Activated T-helper 1 cell treated with anti-CD3 and anti-CD28 coated beads, Interleukin-12 subunit alpha, Interleukin-12 subunit beta, Interleukin-2, Interleukin-4 antibody, amounts not matched to agents 30 ng/mL and 10 ng/mL and 1 ng/mL, durations not matched to agents 14 hours and 24 hours and 36 hours (primary cell): ENCODE measurements at regions not wholly inside any gene's neighbourhood (a gene's known extent, or its start where the extent isn't known, plus 50 kb on each side); places are given as distances from the start of the nearest gene placed in this dataset.
A peak's percentile ranks its signal among the peaks of the same experiment; 100 is the strongest.

ENCODE experiments used
- DNase-seq: peaks from one replicate; pipeline ENCODE4 v3.0.0; 2021; ENCODE audit warnings: low spot score
- H3K27ac Mint-ChIP-seq: one replicate; pipeline ENCODE4 v1.8.0; 2021; ENCODE audit warnings: mild to moderate bottlenecking, mixed read lengths
- H3K27me3 Mint-ChIP-seq: one replicate; pipeline ENCODE4 v1.8.0; 2022; ENCODE audit warnings: mild to moderate bottlenecking, moderate library complexity, mixed read lengths; ENCODE audit not compliant: insufficient read depth
- H3K36me3 Mint-ChIP-seq: one replicate; pipeline ENCODE4 v1.8.0; 2021; ENCODE audit warnings: low read depth, mixed read lengths
- H3K4me1 Mint-ChIP-seq: one replicate; pipeline ENCODE4 v1.8.0; 2021; ENCODE audit warnings: low read depth, mixed read lengths
- H3K4me3 Mint-ChIP-seq: one replicate; pipeline ENCODE4 v1.8.0; 2021; ENCODE audit warnings: mild to moderate bottlenecking, moderate library complexity, mixed read lengths
- H3K9me3 Mint-ChIP-seq: one replicate; pipeline ENCODE4 v1.8.0; 2021; ENCODE audit warnings: mixed read lengths
- intact Hi-C: fragments of 100-400 bp; cut with micrococcal nuclease; formaldehyde crosslinking; loops from one replicate; pipeline ENCODE4 v1.15.1; 2024

DNA sequence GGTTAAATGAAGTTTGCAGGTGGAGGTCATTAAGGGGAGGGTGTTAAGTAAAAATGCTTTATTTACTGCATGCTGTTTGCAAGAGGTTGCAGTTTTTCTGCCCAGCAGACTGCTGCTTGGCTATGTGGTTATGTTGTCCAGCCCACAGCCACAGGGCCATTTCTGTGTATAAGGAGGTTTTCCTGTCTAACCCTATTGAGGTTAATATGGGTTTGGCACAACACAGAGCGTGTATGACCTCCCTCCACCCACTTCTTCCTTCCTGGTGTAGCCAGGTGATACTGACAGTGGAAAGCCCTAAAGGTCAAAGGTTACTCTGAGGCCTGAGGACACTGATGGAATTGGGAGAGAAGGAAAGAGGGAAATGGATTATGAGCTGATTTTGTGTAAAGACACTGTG, 253.7 kb upstream of the PWP1 start:
- H3K27ac Mint-ChIP-seq = no peak overlapping the region
- H3K4me1 Mint-ChIP-seq = peaks cover 13% of the 10 kb centered on the region
- no peak overlapping the region for H3K4me3 Mint-ChIP-seq
- H3K27me3 Mint-ChIP-seq = no peaks in the 10 kb centered on the region
- intact Hi-C loops = no loop called here
- no peaks in the 10 kb centered on the region for H3K9me3 Mint-ChIP-seq
- H3K36me3 Mint-ChIP-seq = no peaks in the 10 kb centered on the region
- no peak for DNase-seq

DNA sequence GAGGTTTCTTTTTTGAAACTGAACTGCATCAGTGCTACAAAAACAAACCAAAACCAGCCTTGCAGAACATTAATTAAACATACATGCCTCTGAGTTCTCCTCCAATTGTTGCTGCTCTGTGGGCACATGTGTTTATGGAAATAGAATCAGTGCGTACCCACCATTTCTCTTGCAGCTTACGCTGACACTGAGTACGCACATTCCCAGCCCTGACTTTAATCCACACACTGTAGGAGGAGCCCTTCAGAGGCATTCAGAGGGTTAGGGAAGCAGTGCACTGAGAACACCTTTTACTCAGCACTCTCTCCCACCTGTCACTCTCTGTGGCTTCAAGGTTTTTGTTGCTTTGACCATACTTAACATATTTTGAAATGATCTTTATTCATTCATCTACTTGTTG, 250.5 kb upstream of the PWP1 start:
- no peaks in the 10 kb centered on the region for H3K27me3 Mint-ChIP-seq
- no peaks in the 10 kb centered on the region for H3K36me3 Mint-ChIP-seq
- H3K27ac Mint-ChIP-seq = no peak overlapping the region
- H3K4me3 Mint-ChIP-seq = no peak overlapping the region
- DNase-seq = no peak
- intact Hi-C loops = no loop called here
- H3K9me3 Mint-ChIP-seq = no peaks in the 10 kb centered on the region
- H3K4me1 Mint-ChIP-seq = peaks cover 23% of the 10 kb centered on the region

DNA sequence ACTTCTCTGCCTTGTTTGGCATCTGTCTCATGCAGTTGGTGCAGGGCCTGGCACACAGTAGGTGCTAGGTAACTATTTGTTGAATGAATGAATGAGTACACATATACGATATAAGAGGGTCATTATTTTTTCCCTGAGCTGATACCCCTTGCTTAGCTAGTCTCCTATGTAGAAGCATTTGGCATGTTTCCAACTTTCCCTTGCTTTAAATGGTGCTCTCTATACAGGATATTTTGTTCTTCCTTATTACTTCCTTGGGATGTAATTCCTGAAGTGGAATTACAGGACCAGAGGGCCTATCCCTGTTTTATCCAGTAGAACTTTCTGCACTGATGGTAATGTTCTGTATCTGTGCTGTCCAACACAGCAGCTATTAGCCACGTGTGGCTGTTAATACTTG, 250.1 kb upstream of the PWP1 start:
- DNase-seq = no peak
- no peak overlapping the region for H3K4me3 Mint-ChIP-seq
- H3K36me3 Mint-ChIP-seq = no peaks in the 10 kb centered on the region
- no peaks in the 10 kb centered on the region for H3K9me3 Mint-ChIP-seq
- no peaks in the 10 kb centered on the region for H3K27me3 Mint-ChIP-seq
- H3K27ac Mint-ChIP-seq = no peak overlapping the region
- intact Hi-C loops = no loop called here
- H3K4me1 Mint-ChIP-seq = peaks cover 26% of the 10 kb centered on the region

DNA sequence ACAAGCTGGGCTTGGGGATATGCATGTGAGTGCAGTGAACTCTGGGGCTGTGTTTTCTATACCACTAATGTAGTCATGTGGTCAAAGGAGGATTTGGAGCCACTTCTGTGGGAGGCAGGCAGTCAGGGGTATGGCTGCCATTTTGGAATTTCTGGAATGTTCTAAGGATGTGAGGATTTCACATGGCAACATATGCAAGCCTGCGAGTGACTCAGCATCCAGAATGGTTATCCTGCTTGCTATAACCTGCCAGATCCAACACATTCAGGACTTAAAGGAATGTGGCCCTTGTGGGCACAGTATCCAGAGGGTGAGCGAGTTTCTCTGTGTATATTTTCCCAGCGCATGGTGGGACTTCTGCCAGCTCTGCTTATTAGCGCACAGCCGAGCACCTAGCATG, 249.2 kb upstream of the PWP1 start:
- Mint-ChIP-seq H3K4me3 (no peak overlapping the region), H3K4me1 (peaks cover 27% of the 10 kb centered on the region), H3K9me3 (no peaks in the 10 kb centered on the region), H3K27me3 (no peaks in the 10 kb centered on the region), H3K36me3 (no peaks in the 10 kb centered on the region), H3K27ac (no peak overlapping the region)
- no peak for DNase-seq
- intact Hi-C loops = no loop called here

DNA sequence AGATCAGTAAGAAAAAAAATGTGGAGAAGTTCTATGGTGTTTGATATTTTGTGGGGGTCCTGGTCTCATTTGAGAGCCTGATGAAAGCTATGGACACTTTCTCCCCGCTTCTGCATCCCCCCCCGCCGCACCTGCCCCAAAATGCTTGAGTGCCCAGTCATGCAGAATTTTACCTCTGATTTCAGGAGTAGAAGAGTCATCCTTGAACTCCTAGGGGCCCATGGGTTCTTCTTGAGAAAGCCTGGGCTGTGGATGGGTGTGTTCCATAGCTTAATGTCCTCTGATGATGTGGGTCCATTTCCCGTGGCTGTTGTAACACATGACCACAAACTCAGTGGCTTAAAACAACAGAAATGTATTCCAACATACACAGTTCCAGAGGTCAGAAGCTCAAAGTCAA, 248.8 kb upstream of the PWP1 start:
- no peak overlapping the region for H3K4me3 Mint-ChIP-seq
- no peak for DNase-seq
- peaks cover 24% of the 10 kb centered on the region for H3K4me1 Mint-ChIP-seq
- H3K27me3 Mint-ChIP-seq = no peaks in the 10 kb centered on the region
- no peak overlapping the region for H3K27ac Mint-ChIP-seq
- no peaks in the 10 kb centered on the region for H3K9me3 Mint-ChIP-seq
- H3K36me3 Mint-ChIP-seq = no peaks in the 10 kb centered on the region
- intact Hi-C loops = no loop called here

DNA sequence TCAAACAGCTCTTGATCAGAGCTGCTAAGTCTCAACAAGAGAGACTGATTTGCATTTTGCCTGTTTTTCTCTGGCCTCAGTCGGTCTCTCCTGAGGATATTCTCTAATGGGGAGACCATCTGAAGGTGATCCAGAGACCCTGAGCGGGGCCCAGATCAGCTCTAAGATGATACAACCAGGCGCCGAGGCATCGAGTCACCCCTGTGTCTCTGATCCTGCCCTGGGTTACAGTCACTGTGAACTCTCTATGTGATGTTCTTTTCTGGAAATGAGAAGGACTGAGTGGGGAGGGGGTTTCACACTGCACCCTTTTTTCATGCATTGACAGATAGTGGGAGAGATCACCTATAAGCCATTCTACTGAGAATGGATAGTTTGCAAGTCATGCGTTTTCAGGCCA, 247.6 kb upstream of the PWP1 start:
- intact Hi-C loops = no loop called here
- Mint-ChIP-seq H3K27ac (no peak overlapping the region), H3K4me3 (no peak overlapping the region), H3K36me3 (no peaks in the 10 kb centered on the region), H3K4me1 (peaks cover 14% of the 10 kb centered on the region), H3K9me3 (no peaks in the 10 kb centered on the region), H3K27me3 (no peaks in the 10 kb centered on the region)
- no peak for DNase-seq

DNA sequence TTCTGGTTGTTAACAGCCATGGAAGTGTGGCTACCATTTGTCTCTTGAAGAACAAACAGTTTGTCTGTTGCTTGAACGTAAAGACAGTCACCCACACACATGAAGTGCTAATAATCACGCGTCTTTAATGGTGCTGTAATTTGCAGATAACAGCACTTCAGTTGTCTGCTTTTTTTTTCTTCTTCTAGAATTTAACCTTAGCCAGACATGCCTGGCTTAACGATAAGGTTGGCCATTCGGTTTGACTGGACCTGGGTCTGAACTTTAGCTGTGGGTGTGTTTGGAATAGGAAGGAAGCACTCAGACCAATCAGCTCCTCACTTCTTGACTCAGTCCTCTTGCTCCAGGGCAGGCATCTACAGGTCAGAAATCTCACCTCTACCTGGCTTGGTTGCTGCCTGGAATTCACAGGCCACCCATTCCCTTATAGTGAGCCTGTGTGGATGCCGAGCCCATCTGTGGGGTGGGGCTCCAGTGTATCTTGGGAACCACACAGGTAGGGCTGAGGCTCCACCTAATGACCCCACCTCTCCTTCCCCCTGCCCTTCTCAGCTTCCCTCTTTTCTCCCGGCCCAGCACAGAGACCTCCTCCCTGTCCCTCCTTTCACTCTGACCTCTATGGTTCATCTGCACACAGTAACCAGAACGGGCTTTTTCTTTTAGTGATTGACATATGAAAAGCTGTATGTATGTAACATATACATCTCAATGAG, 246.4 kb upstream of the PWP1 start:
- peaks cover 14% of the 10 kb centered on the region for H3K4me1 Mint-ChIP-seq
- H3K27me3 Mint-ChIP-seq = no peaks in the 10 kb centered on the region
- intact Hi-C loops = no loop called here
- no peaks in the 10 kb centered on the region for H3K36me3 Mint-ChIP-seq
- H3K9me3 Mint-ChIP-seq = no peaks in the 10 kb centered on the region
- no peak overlapping the region for H3K4me3 Mint-ChIP-seq
- H3K27ac Mint-ChIP-seq = no peak overlapping the region
- DNase-seq = no peak

DNA sequence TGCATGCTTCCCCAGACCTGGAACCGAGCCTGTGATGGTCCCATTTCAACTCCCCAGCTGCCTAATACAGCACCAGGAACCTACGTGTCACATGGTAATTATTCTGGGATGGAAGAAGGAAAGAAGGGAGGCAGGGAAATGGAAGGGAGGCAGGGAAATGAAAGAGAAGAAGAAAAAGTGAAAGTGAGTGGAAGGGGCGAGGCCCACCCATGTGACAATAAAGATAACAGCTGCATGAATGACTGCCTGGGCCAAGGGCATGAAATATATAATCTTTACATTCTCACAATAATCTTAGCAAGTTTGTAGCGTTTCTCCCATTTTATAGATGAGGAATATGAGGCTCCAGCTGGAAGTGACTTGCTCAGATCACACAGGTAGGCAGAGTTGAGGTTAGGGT, 245.0 kb upstream of the PWP1 start:
- no peaks in the 10 kb centered on the region for H3K27me3 Mint-ChIP-seq
- no peaks in the 10 kb centered on the region for H3K36me3 Mint-ChIP-seq
- intact Hi-C loops = no loop called here
- H3K9me3 Mint-ChIP-seq = no peaks in the 10 kb centered on the region
- no peak overlapping the region for H3K4me3 Mint-ChIP-seq
- H3K4me1 Mint-ChIP-seq = peaks cover 14% of the 10 kb centered on the region
- DNase-seq = no peak
- no peak overlapping the region for H3K27ac Mint-ChIP-seq

DNA sequence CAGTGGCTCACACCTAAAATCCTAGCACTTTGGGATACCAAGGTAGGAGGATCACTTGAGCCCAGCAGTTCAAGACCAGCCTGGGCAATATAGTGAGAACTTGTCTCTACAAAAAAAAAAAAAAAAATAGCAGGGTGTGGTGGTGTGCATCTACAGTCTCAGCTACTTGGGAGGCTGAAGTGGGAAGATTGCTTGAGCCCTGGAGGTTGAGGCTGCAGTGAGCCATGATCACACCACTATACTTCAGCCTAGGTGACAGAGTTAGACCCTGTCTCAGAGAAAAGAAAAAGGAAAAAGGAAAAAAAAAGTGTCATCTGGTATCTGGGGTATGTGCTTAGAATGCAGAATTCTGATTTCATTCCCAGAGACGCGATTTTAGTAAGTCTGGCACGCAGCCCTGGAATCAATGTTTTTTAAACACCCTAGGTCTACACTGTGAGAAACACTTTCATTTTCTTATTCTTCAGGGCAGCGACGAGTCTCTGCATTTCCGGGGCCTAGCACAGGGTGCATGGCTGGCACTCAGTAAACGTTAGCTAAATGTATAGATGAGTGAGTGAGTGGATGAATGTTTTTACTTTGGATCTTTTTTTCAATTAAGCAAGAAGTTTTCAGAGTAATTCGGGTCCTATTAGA, 243.8 kb upstream of the PWP1 start:
- peaks cover 14% of the 10 kb centered on the region for H3K4me1 Mint-ChIP-seq
- H3K4me3 Mint-ChIP-seq = peak overlapping the region; percentile 9
- H3K36me3 Mint-ChIP-seq = no peaks in the 10 kb centered on the region
- intact Hi-C loops = no loop called here
- H3K27ac Mint-ChIP-seq = no peak overlapping the region
- DNase-seq = no peak
- no peaks in the 10 kb centered on the region for H3K27me3 Mint-ChIP-seq
- H3K9me3 Mint-ChIP-seq = no peaks in the 10 kb centered on the region

DNA sequence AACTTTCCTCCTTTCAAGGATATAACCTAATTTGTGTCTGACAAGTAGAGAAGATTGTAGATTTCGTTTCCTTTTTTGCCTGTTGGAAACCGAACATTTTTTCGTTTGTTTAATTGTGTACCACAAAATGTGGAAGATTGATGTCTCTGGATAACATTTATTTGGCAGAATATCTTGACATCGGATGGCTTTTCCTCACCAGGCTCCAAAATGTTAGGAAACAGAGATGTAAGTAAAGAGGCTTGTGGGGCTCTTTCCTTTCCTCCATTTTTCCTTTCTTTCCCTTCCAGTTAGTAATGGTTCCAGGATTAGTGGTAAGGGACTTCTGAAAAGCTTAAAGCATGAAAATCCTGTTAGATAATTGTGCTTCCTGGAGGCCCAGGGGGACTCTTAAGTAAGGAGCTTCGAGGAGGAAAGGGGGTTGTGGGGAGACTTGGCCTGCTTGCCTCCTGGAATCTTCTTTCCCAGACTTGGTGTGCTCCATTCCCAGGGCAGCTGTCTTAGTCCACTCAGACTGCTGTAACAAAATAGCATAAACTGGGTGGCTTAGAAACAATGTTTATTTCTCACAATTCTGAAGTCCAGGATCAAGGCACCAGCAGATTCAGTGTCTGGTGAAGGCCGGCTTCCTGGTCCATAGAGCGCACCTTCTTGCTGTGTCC, 243.1 kb upstream of the PWP1 start:
- Mint-ChIP-seq H3K27me3 (no peaks in the 10 kb centered on the region), H3K36me3 (no peaks in the 10 kb centered on the region), H3K4me1 (peaks cover 14% of the 10 kb centered on the region), H3K27ac (no peak overlapping the region), H3K9me3 (no peaks in the 10 kb centered on the region), H3K4me3 (peak overlapping the region; percentile 9)
- intact Hi-C loops = no loop called here
- no peak for DNase-seq

DNA sequence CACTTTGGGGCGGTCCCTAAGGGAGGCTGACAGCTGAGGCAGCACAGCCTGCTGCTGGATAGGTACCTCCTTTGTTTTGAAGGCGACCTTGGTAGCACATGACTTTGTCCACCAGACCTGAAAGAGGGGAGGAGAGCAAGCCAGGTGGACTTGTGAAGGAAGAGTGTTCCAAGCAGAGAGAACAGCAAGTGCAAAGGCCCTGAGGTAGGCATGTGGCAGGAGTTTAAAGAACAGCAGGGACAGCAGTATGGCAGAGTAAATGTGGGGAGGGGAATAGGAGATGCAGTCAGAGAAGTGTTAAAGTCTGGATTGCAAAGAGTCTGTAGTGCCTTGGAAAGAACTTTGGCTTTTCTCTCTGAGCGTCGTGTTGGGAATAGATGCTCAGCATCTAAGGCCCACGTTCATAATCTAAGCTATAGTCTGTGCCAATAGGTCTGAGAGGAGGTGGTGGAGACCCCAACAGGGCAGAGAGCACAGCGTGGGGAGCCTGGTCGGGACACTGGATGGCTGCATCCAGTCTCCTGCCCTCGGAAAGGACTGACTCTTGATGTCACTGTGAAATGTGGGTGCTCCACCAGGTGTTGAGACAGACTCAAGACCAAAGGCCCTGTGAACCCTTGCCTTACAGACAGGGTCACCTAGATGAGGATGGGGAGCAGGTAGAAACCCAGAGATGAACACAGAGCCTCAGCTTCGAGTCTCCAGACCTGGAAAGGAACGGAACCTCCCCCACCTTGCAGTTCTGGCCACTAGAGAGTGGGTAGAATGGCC, 242.1 kb upstream of the PWP1 start:
- Mint-ChIP-seq H3K4me1 (peaks cover 14% of the 10 kb centered on the region), H3K27me3 (no peaks in the 10 kb centered on the region), H3K4me3 (no peak overlapping the region), H3K9me3 (no peaks in the 10 kb centered on the region), H3K36me3 (peaks cover 2% of the 10 kb centered on the region), H3K27ac (no peak overlapping the region)
- no peak for DNase-seq
- intact Hi-C loops = no loop called here

DNA sequence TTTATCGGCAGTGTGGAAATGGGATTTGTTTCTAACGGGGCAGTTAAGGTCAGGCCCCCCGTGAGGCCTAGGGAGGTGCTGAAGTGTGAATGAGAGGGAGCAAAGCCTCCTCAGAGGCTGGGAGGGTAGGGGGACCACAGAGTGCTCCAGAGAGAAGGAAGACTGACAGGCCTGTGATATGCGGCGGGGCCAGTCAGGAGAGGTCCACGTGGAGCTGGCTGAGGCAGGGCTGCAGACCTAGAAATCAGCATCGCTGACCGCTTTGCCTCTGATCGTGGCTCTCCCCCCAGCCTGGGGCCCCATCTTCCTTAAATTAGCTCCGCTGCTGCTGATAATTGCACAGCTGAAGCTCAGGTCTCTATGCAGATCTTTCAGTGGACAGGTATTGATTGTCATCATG, 240.8 kb upstream of the PWP1 start:
- intact Hi-C loops = no loop called here
- H3K27ac Mint-ChIP-seq = no peak overlapping the region
- H3K9me3 Mint-ChIP-seq = no peaks in the 10 kb centered on the region
- peaks cover 7% of the 10 kb centered on the region for H3K4me1 Mint-ChIP-seq
- H3K4me3 Mint-ChIP-seq = no peak overlapping the region
- DNase-seq = no peak
- H3K27me3 Mint-ChIP-seq = no peaks in the 10 kb centered on the region
- peaks cover 2% of the 10 kb centered on the region for H3K36me3 Mint-ChIP-seq

DNA sequence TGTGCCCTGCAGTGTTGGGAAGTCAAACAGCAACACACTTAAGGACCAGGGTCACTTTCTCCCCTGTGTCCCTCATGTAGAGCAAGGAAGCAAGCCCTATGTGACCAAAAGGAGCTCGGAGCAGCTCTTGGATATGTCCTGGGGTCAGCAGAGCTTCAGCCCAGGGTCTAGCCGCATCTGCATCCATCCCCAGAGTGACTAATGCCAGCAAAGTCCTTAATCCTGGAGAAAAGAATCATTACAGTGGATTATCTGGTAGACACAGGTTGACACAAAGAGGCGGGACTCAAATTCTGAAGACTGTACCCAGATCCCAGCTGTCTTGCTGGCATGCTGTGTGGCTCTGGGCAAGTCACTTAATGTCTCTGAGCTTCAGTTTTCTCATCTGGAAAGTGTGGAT, 239.1 kb upstream of the PWP1 start:
- H3K27ac Mint-ChIP-seq = no peak overlapping the region
- DNase-seq = no peak
- no peaks in the 10 kb centered on the region for H3K27me3 Mint-ChIP-seq
- no peaks in the 10 kb centered on the region for H3K4me1 Mint-ChIP-seq
- no peak overlapping the region for H3K4me3 Mint-ChIP-seq
- intact Hi-C loops = no loop called here
- peaks cover 2% of the 10 kb centered on the region for H3K36me3 Mint-ChIP-seq
- no peaks in the 10 kb centered on the region for H3K9me3 Mint-ChIP-seq
